GM23338 (cell line): ENCODE measurements at regions not wholly inside any gene's neighbourhood (a gene's known extent, or its start where the extent isn't known, plus 50 kb on each side); places are given as distances from the start of the nearest gene placed in this dataset.
A peak's percentile ranks its signal among the peaks of the same experiment; 100 is the strongest.

ENCODE experiments used
- ATAC-seq: fragments of 200-7000 bp; cut with Tn5 transposase; 3 replicates; pipeline ENCODE4 v1.9.1; 2020
- DNase-seq: peaks from one replicate; pipeline ENCODE4 v3.0.0-alpha.2; 2015; ENCODE audit warnings: low spot score
- H2AFZ ChIP-seq: fragments of 200-600 bp; sonication (generic); 2 replicates; pipeline ENCODE4 v1.8.0; 2016; ENCODE audit warnings: antibody characterized with exemption, mild to moderate bottlenecking, moderate library complexity
- H3F3A ChIP-seq: fragments of 200-600 bp; sonication (generic); replicated peaks from 2 replicates; pipeline ENCODE4 v1.8.0; 2017; ENCODE audit warnings: antibody characterized with exemption, mixed run types, low read depth
- H3K27ac ChIP-seq: fragments of 200-600 bp; sonication (generic); 2 replicates; pipeline ENCODE4 v1.6.1; 2016; ENCODE audit warnings: low read depth
- H3K27me3 ChIP-seq: fragments of 200-600 bp; sonication (generic); 2 replicates; pipeline ENCODE4 v1.8.0; 2016; ENCODE audit warnings: mild to moderate bottlenecking, mixed run types, moderate library complexity; ENCODE audit not compliant: insufficient read depth
- H3K36me3 ChIP-seq: fragments of 200-600 bp; sonication (generic); 2 replicates; pipeline ENCODE4 v1.8.0; 2016; ENCODE audit warnings: mild to moderate bottlenecking; ENCODE audit not compliant: insufficient read depth
- H3K4me1 ChIP-seq: fragments of 200-600 bp; sonication (generic); 2 replicates; pipeline ENCODE4 v1.8.0; 2016; ENCODE audit warnings: mild to moderate bottlenecking, moderate library complexity; ENCODE audit not compliant: insufficient read depth
- H3K4me2 ChIP-seq: fragments of 200-600 bp; sonication (generic); 2 replicates; pipeline ENCODE4 v1.7.1; 2017; ENCODE audit warnings: mixed run types
- H3K4me3 ChIP-seq: fragments of 200-600 bp; sonication (generic); 2 replicates; pipeline ENCODE4 v1.6.1; 2016; ENCODE audit warnings: mixed run types
- H3K79me2 ChIP-seq: fragments of 200-600 bp; sonication (generic); replicated peaks from 2 replicates; pipeline ENCODE4 v1.8.0; 2017; ENCODE audit warnings: mild to moderate bottlenecking; ENCODE audit not compliant: insufficient read depth
- H3K9me2 ChIP-seq: fragments of 200-600 bp; sonication (generic); 2 replicates; pipeline ENCODE4 v1.8.0; 2017; ENCODE audit not compliant: insufficient read depth
- H4K20me1 ChIP-seq: fragments of 200-600 bp; sonication (generic); replicated peaks from 2 replicates; pipeline ENCODE4 v1.8.0; 2017; ENCODE audit warnings: mild to moderate bottlenecking; ENCODE audit not compliant: insufficient read depth
- H3K27ac Mint-ChIP-seq: 2 replicates; pipeline ENCODE4 v1.8.0; 2020; ENCODE audit warnings: inconsistent platforms, mild to moderate bottlenecking, moderate library complexity, mixed read lengths
- H3K27me3 Mint-ChIP-seq: 3 replicates; pipeline ENCODE4 v1.8.0; 2022; ENCODE audit warnings: low read depth, mild to moderate bottlenecking, moderate library complexity, mixed read lengths, inconsistent platforms; ENCODE audit not compliant: insufficient read depth, poor library complexity
- H3K36me3 Mint-ChIP-seq: 3 replicates; pipeline ENCODE4 v1.8.0; 2021; ENCODE audit warnings: low read depth, mild to moderate bottlenecking, inconsistent platforms, moderate library complexity, mixed read lengths
- H3K4me1 Mint-ChIP-seq: 3 replicates; pipeline ENCODE4 v1.8.0; 2020; ENCODE audit warnings: mild to moderate bottlenecking, inconsistent platforms, mixed read lengths
- H3K4me3 Mint-ChIP-seq: 3 replicates; pipeline ENCODE4 v1.8.0; 2021; ENCODE audit warnings: moderate library complexity, mild to moderate bottlenecking, inconsistent platforms, mixed read lengths
- H3K9me3 Mint-ChIP-seq: 3 replicates; pipeline ENCODE4 v1.8.0; 2020; ENCODE audit warnings: moderate library complexity, mild to moderate bottlenecking, inconsistent platforms, mixed read lengths
- CREB1 ChIP-seq: fragments of 250-450 bp; sonication (Bioruptor Pico); IDR thresholded peaks from 2 replicates; pipeline ENCODE4 v1.5.0; 2020; ENCODE audit warnings: low read depth, mild to moderate bottlenecking, moderate library complexity
- ETS1 ChIP-seq: IDR thresholded peaks from 2 replicates; pipeline ENCODE4 v1.6.1; 2016; ENCODE audit warnings: antibody characterized with exemption
- EZH2 ChIP-seq: fragments of 200-600 bp; sonication (generic); IDR thresholded peaks from one replicate; pipeline ENCODE4 v1.8.0; 2017; ENCODE audit warnings: antibody characterized with exemption, mild to moderate bottlenecking, low read depth; ENCODE audit not compliant: unreplicated experiment
- EZH2phosphoT487 ChIP-seq: fragments of 200-600 bp; sonication (generic); IDR thresholded peaks from one replicate; pipeline ENCODE4 v1.8.1; 2018; ENCODE audit warnings: antibody characterized with exemption; ENCODE audit not compliant: unreplicated experiment
- JUNB ChIP-seq: IDR thresholded peaks from one replicate; pipeline ENCODE4 v1.6.1; 2016; ENCODE audit warnings: antibody characterized with exemption; ENCODE audit not compliant: unreplicated experiment
- NANOG ChIP-seq: IDR thresholded peaks from 2 replicates; pipeline ENCODE4 v1.6.1; 2016; ENCODE audit warnings: antibody characterized with exemption, borderline replicate concordance
- POLR2AphosphoS5 ChIP-seq: IDR thresholded peaks from 2 replicates; pipeline ENCODE4 v1.6.1; 2016; ENCODE audit warnings: antibody characterized with exemption, low read depth
- STAT1 ChIP-seq: IDR thresholded peaks from one replicate; pipeline ENCODE4 v1.6.1; 2016; ENCODE audit warnings: antibody characterized with exemption; ENCODE audit not compliant: unreplicated experiment
- ZNF114 ChIP-seq: fragments of 250-450 bp; sonication (Bioruptor Pico); IDR thresholded peaks from 2 replicates; pipeline ENCODE4 v1.5.0; 2020; ENCODE audit warnings: mild to moderate bottlenecking, moderate library complexity
- ZNF331 ChIP-seq: fragments of 250-450 bp; sonication (Bioruptor Pico); IDR thresholded peaks from 2 replicates; pipeline ENCODE4 v1.5.0; 2020; ENCODE audit warnings: low read depth, mild to moderate bottlenecking, moderate library complexity
- TF ChIP-seq, protein P1 (sequence below): fragments of 250-450 bp; sonication (Bioruptor Pico); IDR thresholded peaks from 2 replicates; pipeline ENCODE4 v1.5.0; 2020; ENCODE audit warnings: mild to moderate bottlenecking, moderate library complexity
- TF ChIP-seq, protein P2 (sequence below), 2 experiments: fragments of 200-600 bp in 1 of 2; sonication (generic) in 1 of 2; conservative IDR thresholded peaks; 2 replicates each; pipeline versions ENCODE4 v1.5.1 to v1.6.1; 2016 to 2017; ENCODE audit warnings: antibody characterized with exemption in 2 of 2, low read depth in 2 of 2, mild to moderate bottlenecking in 2 of 2, moderate library complexity in 1 of 2
- TF ChIP-seq, protein P3 (sequence below): IDR thresholded peaks from one replicate; pipeline ENCODE4 v1.6.1; 2018; ENCODE audit warnings: antibody characterized with exemption; ENCODE audit not compliant: unreplicated experiment

DNA sequence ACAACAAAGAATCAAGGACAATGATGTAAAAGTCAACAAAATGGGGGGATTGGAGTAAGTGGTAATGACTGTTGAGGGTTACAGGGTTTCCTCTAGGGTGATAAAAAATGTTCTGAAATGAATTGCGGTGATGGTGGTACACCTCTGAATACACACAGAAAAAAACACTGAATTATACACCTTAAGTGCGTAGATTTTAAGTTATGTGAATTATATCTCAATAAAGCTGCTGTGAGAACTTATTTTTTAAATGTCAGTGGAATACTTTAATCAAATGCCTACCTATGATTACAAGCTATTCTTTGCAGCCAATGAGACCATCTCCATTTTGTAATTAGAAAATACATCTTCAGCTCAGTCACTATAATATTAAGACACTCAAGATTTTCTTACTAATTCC is 53.5 kb downstream of the ZNF608 start:
- Histone ChIP-seq H3F3A (no peaks in the 10 kb centered on the region), H3K27me3 (no peaks in the 10 kb centered on the region), H3K27ac (no peak overlapping the region), H3K79me2 (peaks cover 91% of the 10 kb centered on the region), H3K4me2 (peak overlapping the region; percentile 7; the same call in 1 of the 2 replicates), H3K9me2 (0 out of 2 replicates have a peak, but pooled peaks cover 4% of the 10 kb centered on the region), H3K4me1 (peaks cover 9% of the 10 kb centered on the region), H3K36me3 (no peaks in the 10 kb centered on the region), H3K4me3 (no peak overlapping the region), H4K20me1 (no peaks in the 10 kb centered on the region), H2AFZ (no peak overlapping the region)
- H3K4me1 Mint-ChIP-seq, result peaks cover 32% of the 10 kb centered on the region
- no peak for ATAC-seq
- no peak overlapping the region for H3K4me3 Mint-ChIP-seq
- no peaks in the 10 kb centered on the region for H3K9me3 Mint-ChIP-seq
- TF ChIP-seq JUNB (no peak), POLR2AphosphoS5 (no peak), ZNF114 (CRISPR knock-in tag) (no peak), STAT1 (no peak), CREB1 (CRISPR knock-in tag) (no peak), ETS1 (no peak), EZH2phosphoT487 (no peak), EZH2 (no peak), ZNF331 (CRISPR knock-in tag) (no peak), NANOG (no peak)
- TF ChIP-seq, protein P1, sequence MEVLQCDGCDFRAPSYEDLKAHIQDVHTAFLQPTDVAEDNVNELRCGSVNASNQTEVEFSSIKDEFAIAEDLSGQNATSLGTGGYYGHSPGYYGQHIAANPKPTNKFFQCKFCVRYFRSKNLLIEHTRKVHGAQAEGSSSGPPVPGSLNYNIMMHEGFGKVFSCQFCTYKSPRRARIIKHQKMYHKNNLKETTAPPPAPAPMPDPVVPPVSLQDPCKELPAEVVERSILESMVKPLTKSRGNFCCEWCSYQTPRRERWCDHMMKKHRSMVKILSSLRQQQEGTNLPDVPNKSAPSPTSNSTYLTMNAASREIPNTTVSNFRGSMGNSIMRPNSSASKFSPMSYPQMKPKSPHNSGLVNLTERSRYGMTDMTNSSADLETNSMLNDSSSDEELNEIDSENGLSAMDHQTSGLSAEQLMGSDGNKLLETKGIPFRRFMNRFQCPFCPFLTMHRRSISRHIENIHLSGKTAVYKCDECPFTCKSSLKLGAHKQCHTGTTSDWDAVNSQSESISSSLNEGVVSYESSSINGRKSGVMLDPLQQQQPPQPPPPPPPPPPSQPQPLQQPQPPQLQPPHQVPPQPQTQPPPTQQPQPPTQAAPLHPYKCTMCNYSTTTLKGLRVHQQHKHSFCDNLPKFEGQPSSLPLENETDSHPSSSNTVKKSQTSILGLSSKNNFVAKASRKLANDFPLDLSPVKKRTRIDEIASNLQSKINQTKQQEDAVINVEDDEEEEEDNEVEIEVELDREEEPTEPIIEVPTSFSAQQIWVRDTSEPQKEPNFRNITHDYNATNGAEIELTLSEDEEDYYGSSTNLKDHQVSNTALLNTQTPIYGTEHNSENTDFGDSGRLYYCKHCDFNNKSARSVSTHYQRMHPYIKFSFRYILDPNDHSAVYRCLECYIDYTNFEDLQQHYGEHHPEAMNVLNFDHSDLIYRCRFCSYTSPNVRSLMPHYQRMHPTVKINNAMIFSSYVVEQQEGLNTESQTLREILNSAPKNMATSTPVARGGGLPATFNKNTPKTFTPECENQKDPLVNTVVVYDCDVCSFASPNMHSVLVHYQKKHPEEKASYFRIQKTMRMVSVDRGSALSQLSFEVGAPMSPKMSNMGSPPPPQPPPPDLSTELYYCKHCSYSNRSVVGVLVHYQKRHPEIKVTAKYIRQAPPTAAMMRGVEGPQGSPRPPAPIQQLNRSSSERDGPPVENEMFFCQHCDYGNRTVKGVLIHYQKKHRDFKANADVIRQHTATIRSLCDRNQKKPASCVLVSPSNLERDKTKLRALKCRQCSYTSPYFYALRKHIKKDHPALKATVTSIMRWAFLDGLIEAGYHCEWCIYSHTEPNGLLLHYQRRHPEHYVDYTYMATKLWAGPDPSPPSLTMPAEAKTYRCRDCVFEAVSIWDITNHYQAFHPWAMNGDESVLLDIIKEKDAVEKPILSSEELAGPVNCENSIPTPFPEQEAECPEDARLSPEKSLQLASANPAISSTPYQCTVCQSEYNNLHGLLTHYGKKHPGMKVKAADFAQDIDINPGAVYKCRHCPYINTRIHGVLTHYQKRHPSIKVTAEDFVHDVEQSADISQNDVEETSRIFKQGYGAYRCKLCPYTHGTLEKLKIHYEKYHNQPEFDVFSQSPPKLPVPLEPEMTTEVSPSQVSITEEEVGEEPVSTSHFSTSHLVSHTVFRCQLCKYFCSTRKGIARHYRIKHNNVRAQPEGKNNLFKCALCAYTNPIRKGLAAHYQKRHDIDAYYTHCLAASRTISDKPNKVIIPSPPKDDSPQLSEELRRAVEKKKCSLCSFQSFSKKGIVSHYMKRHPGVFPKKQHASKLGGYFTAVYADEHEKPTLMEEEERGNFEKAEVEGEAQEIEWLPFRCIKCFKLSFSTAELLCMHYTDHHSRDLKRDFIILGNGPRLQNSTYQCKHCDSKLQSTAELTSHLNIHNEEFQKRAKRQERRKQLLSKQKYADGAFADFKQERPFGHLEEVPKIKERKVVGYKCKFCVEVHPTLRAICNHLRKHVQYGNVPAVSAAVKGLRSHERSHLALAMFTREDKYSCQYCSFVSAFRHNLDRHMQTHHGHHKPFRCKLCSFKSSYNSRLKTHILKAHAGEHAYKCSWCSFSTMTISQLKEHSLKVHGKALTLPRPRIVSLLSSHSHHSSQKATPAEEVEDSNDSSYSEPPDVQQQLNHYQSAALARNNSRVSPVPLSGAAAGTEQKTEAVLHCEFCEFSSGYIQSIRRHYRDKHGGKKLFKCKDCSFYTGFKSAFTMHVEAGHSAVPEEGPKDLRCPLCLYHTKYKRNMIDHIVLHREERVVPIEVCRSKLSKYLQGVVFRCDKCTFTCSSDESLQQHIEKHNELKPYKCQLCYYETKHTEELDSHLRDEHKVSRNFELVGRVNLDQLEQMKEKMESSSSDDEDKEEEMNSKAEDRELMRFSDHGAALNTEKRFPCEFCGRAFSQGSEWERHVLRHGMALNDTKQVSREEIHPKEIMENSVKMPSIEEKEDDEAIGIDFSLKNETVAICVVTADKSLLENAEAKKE (CRISPR knock-in tag), result no peak
- TF ChIP-seq, protein P2, sequence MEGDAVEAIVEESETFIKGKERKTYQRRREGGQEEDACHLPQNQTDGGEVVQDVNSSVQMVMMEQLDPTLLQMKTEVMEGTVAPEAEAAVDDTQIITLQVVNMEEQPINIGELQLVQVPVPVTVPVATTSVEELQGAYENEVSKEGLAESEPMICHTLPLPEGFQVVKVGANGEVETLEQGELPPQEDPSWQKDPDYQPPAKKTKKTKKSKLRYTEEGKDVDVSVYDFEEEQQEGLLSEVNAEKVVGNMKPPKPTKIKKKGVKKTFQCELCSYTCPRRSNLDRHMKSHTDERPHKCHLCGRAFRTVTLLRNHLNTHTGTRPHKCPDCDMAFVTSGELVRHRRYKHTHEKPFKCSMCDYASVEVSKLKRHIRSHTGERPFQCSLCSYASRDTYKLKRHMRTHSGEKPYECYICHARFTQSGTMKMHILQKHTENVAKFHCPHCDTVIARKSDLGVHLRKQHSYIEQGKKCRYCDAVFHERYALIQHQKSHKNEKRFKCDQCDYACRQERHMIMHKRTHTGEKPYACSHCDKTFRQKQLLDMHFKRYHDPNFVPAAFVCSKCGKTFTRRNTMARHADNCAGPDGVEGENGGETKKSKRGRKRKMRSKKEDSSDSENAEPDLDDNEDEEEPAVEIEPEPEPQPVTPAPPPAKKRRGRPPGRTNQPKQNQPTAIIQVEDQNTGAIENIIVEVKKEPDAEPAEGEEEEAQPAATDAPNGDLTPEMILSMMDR (conservative IDR thresholded peaks at IDR 0.05; ENCODE audit: low read depth in 2 of 2), result no peak
- TF ChIP-seq, protein P3, sequence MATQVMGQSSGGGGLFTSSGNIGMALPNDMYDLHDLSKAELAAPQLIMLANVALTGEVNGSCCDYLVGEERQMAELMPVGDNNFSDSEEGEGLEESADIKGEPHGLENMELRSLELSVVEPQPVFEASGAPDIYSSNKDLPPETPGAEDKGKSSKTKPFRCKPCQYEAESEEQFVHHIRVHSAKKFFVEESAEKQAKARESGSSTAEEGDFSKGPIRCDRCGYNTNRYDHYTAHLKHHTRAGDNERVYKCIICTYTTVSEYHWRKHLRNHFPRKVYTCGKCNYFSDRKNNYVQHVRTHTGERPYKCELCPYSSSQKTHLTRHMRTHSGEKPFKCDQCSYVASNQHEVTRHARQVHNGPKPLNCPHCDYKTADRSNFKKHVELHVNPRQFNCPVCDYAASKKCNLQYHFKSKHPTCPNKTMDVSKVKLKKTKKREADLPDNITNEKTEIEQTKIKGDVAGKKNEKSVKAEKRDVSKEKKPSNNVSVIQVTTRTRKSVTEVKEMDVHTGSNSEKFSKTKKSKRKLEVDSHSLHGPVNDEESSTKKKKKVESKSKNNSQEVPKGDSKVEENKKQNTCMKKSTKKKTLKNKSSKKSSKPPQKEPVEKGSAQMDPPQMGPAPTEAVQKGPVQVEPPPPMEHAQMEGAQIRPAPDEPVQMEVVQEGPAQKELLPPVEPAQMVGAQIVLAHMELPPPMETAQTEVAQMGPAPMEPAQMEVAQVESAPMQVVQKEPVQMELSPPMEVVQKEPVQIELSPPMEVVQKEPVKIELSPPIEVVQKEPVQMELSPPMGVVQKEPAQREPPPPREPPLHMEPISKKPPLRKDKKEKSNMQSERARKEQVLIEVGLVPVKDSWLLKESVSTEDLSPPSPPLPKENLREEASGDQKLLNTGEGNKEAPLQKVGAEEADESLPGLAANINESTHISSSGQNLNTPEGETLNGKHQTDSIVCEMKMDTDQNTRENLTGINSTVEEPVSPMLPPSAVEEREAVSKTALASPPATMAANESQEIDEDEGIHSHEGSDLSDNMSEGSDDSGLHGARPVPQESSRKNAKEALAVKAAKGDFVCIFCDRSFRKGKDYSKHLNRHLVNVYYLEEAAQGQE, result no peak
- H3K27me3 Mint-ChIP-seq, result peaks cover 2% of the 10 kb centered on the region
- DNase-seq, result no peak
- peak overlapping the region; percentile 11; the same call in 1 of the 2 replicates for H3K27ac Mint-ChIP-seq
- peaks cover 28% of the 10 kb centered on the region for H3K36me3 Mint-ChIP-seq
